GM11168 (cell line): ENCODE measurements at regions not wholly inside any gene's neighbourhood (a gene's known extent, or its start where the extent isn't known, plus 50 kb on each side); places are given as distances from the start of the nearest gene placed in this dataset.
"Not testable (repeated sequence)": the region's sequence is repeated elsewhere in the genome, so short reads cannot be mapped to it uniquely, and the experiment has no call there.

Experiments
- in situ Hi-C: fragments of 300-500 bp; cut with MboI; formaldehyde crosslinking; loops from one replicate; pipeline ENCODE4 v1.12.0; 2022; ENCODE audit warnings: low sequenced_read_pairs; ENCODE audit not compliant: unreplicated experiment

GRCh38 chr15:53059273-53060043 lies 269.3 kb upstream of the ONECUT1 start:
- in situ Hi-C loops, result no loop called here

- in situ Hi-C loops, result no loop called here
These were observed 256.1 kb upstream of the ONECUT1 start for GRCh38 chr15:53046153-53046790.

- in situ Hi-C loops, result no loop called here
These were observed 248.5 kb upstream of the ONECUT1 start for GRCh38 chr15:53038655-53038941.

- in situ Hi-C loops, result no loop called here
These were observed 247.9 kb upstream of the ONECUT1 start for GRCh38 chr15:53037904-53038654.

GRCh38 chr15:53036641-53037040 lies 246.5 kb upstream of the ONECUT1 start:
- in situ Hi-C loops, result no loop called here

GRCh38 chr15:53034767-53035245 lies 244.7 kb upstream of the ONECUT1 start:
- in situ Hi-C loops, result no loop called here

GRCh38 chr15:53033709-53034108 lies 243.6 kb upstream of the ONECUT1 start:
- in situ Hi-C loops, result no loop called here

GRCh38 chr15:53031469-53031868 lies 241.3 kb upstream of the ONECUT1 start:
- in situ Hi-C loops, result no loop called here

- in situ Hi-C loops, result no loop called here
These were observed 232.7 kb upstream of the ONECUT1 start for GRCh38 chr15:53022788-53023187.

- in situ Hi-C loops, result no loop called here
These were observed 223.2 kb upstream of the ONECUT1 start for GRCh38 chr15:53013329-53013728.

GRCh38 chr15:53011779-53012178 lies 221.6 kb upstream of the ONECUT1 start:
- in situ Hi-C loops, result not testable (repeated sequence)

GRCh38 chr15:53009093-53009492 lies 219.0 kb upstream of the ONECUT1 start:
- in situ Hi-C loops, result no loop called here

GRCh38 chr15:53000409-53000808 lies 210.3 kb upstream of the ONECUT1 start:
- in situ Hi-C loops, result no loop called here

- in situ Hi-C loops, result no loop called here
These were observed 207.0 kb upstream of the ONECUT1 start for GRCh38 chr15:52997123-52997522.

- in situ Hi-C loops, result no loop called here
These were observed 204.2 kb upstream of the ONECUT1 start for GRCh38 chr15:52994290-52994689.

GRCh38 chr15:52984507-52984906 lies 194.4 kb upstream of the ONECUT1 start:
- in situ Hi-C loops, result no loop called here

- in situ Hi-C loops, result no loop called here
These were observed 190.3 kb upstream of the ONECUT1 start for GRCh38 chr15:52980446-52980845.

GRCh38 chr15:52976516-52977075 lies 186.5 kb upstream of the ONECUT1 start:
- in situ Hi-C loops, result no loop called here

- in situ Hi-C loops, result no loop called here
These were observed 185.9 kb upstream of the ONECUT1 start for GRCh38 chr15:52975941-52976449.

- in situ Hi-C loops, result no loop called here
These were observed 173.7 kb upstream of the ONECUT1 start for GRCh38 chr15:52963865-52964264.

- in situ Hi-C loops, result no loop called here
These were observed 170.1 kb upstream of the ONECUT1 start for GRCh38 chr15:52960283-52960682.
